HUDEP-2 (cell line): ENCODE measurements at regions not wholly inside any gene's neighbourhood (a gene's known extent, or its start where the extent isn't known, plus 50 kb on each side); places are given as distances from the start of the nearest gene placed in this dataset.

Source experiments
- DNase-seq, 76 experiments: peaks; one replicate each; lab custom pipeline; 2025; ENCODE audit not compliant: unreplicated experiment in 76 of 76; lab: John Stamatoyannopoulos, UW

DNA sequence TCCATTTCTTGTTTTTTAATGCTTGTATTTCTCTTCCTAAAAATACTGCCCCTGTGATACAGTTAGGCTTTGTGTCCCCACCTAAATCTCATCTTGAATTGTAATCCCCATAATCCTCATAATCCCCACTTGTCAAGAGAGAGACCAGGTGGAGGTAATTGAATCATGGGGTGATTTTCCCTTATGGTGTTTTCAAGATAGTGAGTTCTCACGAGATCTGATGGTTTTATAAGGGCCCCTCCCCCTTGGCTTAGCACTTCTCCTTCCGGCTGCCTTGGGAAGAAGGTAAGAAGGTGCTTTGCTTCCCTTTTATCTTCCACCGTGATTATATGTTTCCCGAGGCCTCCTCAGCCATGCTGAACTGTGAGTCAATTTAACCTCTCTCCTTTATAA lies 227.4 kb downstream of the MAN2A1 start:
- DNase-seq = no peak

DNA sequence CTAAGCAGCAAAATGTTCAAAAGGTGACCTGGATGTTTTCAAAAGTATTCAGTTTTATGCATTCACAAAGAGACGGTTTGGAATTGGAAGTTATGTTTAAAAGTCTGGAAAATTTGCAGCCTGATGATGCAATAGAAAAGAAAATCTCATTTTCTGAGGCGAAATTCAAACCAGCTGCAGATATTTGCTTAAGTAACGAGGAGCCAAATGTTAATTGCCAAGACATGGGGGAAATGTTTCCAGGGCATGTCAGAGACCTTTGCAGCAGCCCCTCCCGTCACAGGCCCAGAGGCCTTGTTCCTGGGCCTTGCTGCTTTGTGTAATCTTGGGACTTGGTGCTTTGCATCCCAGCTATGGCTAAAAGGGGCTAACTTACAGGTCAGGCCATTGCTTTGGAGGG lies 228.2 kb downstream of the MAN2A1 start:
- no peak for DNase-seq

DNA sequence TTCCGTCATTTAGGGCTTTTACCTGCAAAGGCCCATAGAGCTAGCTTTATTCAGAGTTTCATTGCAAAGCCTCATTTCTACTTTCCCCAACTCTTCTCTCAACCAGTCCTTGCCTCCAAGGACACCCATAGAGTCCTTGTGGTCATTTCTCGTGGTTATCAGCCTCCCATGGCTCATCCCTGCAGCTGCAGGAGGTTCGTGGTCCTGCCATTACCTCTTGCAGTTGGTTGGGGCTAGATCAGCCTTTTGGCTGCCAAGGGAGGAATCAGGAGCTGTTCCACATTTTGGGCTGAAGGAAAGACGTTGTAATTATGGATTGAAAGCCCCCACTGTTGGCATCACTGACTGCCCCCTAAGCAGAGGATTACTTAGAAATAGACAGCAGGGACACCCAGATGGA lies 231.0 kb downstream of the MAN2A1 start:
- no peak for DNase-seq

- peak in 5 of 76 experiments; percentile 4 to 34 (median 18) for DNase-seq
Measured at GRCh38 chr5:109921735-109922380, 232.1 kb downstream of the MAN2A1 start.

DNA sequence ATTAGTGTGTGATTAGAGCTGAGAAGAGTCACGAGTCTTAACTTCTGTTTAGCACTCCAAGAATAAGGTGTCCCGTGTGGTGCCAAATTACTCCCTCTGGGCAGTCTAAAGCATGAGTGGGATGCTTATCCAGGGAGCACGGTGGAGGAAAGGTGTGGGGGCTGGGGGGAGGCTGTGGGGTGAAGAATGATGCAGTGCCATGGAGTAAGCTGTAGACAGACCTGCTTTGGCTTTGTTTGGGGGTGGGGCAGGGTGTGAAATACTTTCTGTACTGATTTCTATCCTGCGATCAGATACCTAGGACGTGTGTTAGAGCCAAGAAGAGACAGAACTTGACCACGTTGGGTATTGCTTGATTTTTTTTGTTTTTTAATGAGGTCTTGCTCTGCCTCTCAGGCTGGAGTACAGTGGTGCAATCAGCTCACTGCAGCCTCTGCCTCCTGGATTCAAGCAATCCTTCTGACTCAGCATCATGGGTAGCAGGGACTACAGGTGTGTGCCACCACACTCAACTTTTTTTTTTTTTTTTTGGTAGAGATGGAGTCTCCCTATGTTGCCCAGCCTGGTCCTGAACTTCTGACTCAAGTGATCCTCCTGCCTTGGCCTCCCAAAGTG lies 232.8 kb downstream of the MAN2A1 start:
- no peak for DNase-seq

DNA sequence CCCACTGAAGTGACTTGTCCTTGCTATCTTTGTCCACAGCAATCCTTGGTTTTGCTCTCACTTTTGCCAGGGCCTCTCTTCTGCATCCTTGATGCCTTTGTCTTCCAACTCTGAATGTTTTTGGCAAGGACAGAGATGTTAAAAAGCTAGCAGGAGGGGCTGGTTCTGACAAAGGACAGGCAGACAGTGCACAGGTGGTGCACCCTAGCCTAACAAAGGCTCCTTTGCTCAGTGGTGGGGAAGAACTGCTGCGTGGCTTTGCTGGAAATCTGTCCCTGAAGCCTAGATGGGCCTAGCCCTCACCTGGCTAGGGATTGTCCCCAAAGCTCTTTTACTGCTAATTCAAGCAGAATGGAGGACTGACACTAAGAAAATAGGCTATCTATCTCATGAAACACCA lies 233.5 kb downstream of the MAN2A1 start:
- no peak for DNase-seq

- DNase-seq = no peak
Measured at GRCh38 chr5:109924237-109925107, 234.7 kb downstream of the MAN2A1 start.

DNA sequence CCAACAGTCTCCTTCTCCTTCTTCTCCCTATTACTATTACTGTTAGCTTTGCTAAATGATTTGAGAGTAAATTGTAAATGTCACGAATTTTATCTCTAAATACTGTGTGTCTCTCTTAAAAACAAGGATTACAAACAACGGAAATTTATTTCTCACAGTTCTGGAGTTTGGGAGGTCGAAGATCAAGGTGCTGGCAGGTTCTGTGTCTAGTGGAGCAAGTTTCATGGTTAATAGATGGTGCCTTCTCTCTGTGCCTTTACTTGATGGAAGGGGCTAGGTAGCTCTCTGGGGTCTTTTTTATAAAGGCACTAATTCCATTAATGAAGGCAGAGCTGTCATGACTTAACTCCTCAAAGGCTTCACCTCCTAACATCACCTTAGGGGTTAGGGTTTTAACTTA lies 237.9 kb downstream of the MAN2A1 start:
- no peak for DNase-seq

DNA sequence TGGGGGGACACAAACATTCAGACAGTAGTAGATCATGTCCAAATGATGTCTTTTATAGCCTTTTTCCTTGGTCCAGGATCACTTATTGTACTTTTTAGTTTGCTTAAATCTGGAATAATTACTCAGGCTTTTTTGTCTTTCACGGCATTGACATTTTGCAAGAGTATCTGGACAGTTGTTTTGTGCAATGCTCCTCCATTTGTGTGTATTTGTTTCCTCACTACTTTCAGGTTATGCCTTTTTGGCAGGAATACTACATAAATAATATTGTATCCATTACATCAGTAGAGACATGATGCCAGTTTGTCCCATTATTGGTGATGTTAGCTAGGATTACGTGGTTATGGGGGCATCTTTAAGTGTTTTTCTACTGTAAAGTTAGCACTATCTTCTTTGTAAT lies 238.3 kb downstream of the MAN2A1 start:
- DNase-seq = no peak

GRCh38 chr5:109928811-109929210 lies 239.1 kb downstream of the MAN2A1 start:
- no peak for DNase-seq

DNA sequence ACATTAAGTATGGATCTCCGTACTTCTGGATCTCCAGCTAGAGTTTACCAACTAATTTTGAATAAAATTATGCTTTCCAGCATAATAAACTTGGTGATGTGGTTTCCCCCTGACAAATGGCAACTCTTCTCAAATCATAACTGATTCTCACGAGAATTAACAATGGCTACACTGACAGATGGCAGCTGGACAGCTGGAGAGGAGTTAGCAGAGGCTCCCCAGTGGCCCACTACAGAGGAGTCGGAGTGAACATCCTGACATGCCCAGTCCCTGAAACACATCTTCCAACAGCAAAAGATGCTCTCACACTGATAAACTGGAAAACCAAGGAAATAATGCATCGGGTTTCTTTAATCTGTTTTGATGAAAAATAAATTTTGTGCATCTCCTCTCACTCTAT lies 239.6 kb downstream of the MAN2A1 start:
- no peak for DNase-seq

- DNase-seq = no peak
Measured at GRCh38 chr5:109929911-109930310, 240.2 kb downstream of the MAN2A1 start.

- no peak for DNase-seq
Measured at GRCh38 chr5:109931049-109931780, 241.5 kb downstream of the MAN2A1 start.

DNA sequence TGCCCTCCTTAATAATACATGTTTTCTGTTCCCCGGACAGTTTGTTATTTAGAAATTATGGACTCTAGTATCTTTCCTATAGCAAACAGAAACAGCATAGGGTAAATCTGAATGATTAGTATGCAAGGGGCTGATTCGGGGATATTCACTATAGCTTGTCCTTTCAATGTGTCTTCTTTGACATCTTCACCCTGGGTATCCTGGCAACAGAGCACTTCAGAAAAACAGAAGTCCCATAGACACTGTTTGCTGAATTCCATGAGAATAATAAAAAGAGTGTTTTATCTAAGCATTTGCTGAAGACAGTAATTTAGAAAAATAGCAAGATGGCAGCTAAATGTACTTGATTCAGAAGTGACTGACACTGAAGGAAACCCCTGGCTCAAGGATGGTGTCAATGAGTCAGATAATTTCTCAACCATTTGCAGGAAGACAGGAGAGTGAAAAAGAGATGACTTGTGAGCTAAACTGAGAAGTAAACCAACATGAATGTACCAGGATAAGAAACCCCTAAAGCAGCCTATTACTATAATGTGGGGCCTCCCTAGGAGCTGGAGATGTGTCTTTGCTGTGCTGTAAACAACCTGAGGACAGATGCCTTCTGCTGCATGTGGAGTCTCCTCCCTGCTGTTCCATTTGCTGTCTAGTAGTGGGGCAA lies 246.2 kb downstream of the MAN2A1 start:
- DNase-seq = no peak

DNA sequence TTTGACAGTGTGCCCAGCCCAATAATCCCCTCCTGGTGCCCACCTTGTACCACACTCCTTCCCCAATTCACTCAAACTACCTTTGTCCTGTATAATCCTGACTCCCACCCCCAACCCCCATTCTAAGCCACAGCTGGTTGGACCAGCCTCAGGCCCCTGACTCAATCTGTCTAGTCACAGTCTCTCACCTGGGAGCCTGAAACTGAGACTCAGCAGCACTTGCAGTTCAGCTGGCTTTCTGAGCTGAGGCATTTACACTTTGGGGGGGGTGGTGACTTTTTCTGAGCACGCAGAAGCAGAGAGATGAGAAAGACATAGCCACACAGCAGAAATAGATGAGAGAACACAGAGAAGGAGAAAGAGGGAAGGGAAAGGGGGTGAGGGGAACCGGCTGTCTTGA lies 247.3 kb downstream of the MAN2A1 start:
- DNase-seq = no peak

- DNase-seq = no peak
Measured at GRCh38 chr5:109937951-109938350, 248.2 kb downstream of the MAN2A1 start.

- no peak for DNase-seq
Measured at GRCh38 chr5:109938453-109938852, 248.7 kb downstream of the MAN2A1 start.

- DNase-seq = no peak
Measured at GRCh38 chr5:109939116-109939682, 249.5 kb downstream of the MAN2A1 start.

- no peak for DNase-seq
Measured at GRCh38 chr5:109942646-109943045, 252.9 kb downstream of the MAN2A1 start.

DNA sequence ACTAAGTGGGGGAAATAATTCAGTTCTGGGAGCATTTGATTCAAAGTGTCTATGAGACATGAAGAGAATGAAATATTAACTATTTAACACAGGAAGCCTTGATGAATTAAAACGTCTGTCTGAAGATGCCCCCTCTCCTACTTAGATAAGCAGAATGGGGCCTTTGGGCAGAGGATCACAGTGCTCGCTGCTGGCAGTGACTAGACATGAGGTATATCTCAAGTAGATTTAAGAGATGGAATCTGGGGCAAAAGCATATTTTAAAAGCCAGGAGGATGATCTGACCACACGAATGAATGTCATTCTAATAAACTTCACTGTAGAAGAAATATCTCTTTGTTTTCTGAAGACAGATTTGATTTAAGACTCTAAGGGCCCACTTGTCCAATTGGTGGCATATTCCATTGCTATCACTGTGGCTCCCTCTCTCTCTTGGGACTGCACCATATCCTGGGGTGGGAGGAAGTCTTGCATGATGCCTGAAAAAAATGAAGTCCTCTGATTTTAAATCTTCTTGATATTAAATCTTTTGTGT lies 254.0 kb downstream of the MAN2A1 start:
- DNase-seq = no peak
